Loucy (cell line): ENCODE measurements at regions not wholly inside any gene's neighbourhood (a gene's known extent, or its start where the extent isn't known, plus 50 kb on each side); places are given as distances from the start of the nearest gene placed in this dataset.

Experiments
- H2AFZ ChIP-seq: fragments of 200-600 bp; sonication (generic); 2 replicates; pipeline ENCODE4 v1.6.0; 2016; ENCODE audit warnings: antibody characterized with exemption, mild to moderate bottlenecking, low read length, moderate library complexity
- H3F3A ChIP-seq: fragments of 200-600 bp; 2 replicates; pipeline ENCODE4 v1.6.0; 2016; ENCODE audit warnings: antibody characterized with exemption, low read depth, mild to moderate bottlenecking
- H3K27me3 ChIP-seq: fragments of 200-600 bp; sonication (generic); 2 replicates; pipeline ENCODE4 v1.6.1; 2014; ENCODE audit warnings: low read length, mild to moderate bottlenecking; ENCODE audit not compliant: insufficient read depth, poor library complexity, severe bottlenecking
- H3K36me3 ChIP-seq: fragments of 200-600 bp; sonication (generic); 2 replicates; pipeline ENCODE4 v1.6.1; 2016; ENCODE audit warnings: low read length; ENCODE audit not compliant: insufficient read depth
- H3K4me1 ChIP-seq: fragments of 200-600 bp; sonication (generic); 2 replicates; pipeline ENCODE4 v1.5.1; 2014; ENCODE audit warnings: low read length, mild to moderate bottlenecking; ENCODE audit not compliant: insufficient read depth, poor library complexity, severe bottlenecking
- H3K4me2 ChIP-seq: fragments of 200-600 bp; sonication (generic); 2 replicates; pipeline ENCODE4 v1.6.0; 2014; ENCODE audit warnings: antibody characterized with exemption, low read length, low read depth, mild to moderate bottlenecking; ENCODE audit not compliant: poor library complexity, severe bottlenecking
- H3K4me3 ChIP-seq: fragments of 200-600 bp; sonication (generic); 2 replicates; pipeline ENCODE4 v1.5.1; 2014; ENCODE audit warnings: low read length, mild to moderate bottlenecking, mixed read lengths; ENCODE audit not compliant: poor library complexity, severe bottlenecking
- H3K79me2 ChIP-seq: fragments of 200-600 bp; sonication (generic); 2 replicates; pipeline ENCODE4 v1.6.1; 2014; ENCODE audit warnings: low read length; ENCODE audit not compliant: insufficient read depth
- H3K9ac ChIP-seq: fragments of 200-600 bp; sonication (generic); 2 replicates; pipeline ENCODE4 v1.6.0; 2014; ENCODE audit warnings: mild to moderate bottlenecking, low read depth, low read length, moderate library complexity; ENCODE audit not compliant: poor library complexity, severe bottlenecking
- H3K9me2 ChIP-seq: fragments of 200-600 bp; sonication (generic); replicated peaks from 2 replicates; pipeline ENCODE4 v1.6.1; 2016; ENCODE audit warnings: low read depth, low read length, mixed read lengths
- H3K9me3 ChIP-seq: fragments of 200-600 bp; sonication (generic); 2 replicates; pipeline ENCODE4 v1.6.1; 2014; ENCODE audit warnings: mild to moderate bottlenecking, antibody characterized with exemption, low read length, low read depth; ENCODE audit not compliant: insufficient read depth
- H4K20me1 ChIP-seq: fragments of 200-600 bp; sonication (generic); 2 replicates; pipeline ENCODE4 v1.6.0; 2014; ENCODE audit warnings: antibody characterized with exemption, low read length, mild to moderate bottlenecking; ENCODE audit not compliant: insufficient read depth, poor library complexity, severe bottlenecking
- CTCF ChIP-seq: fragments of 200-600 bp; sonication (generic); conservative IDR thresholded peaks from 2 replicates; pipeline ENCODE4 v1.5.1; 2014; ENCODE audit warnings: mild to moderate bottlenecking, antibody characterized with exemption, low read length
- EZH2phosphoT487 ChIP-seq: fragments of 200-600 bp; IDR thresholded peaks from 2 replicates; pipeline ENCODE4 v1.6.1; 2018; ENCODE audit warnings: antibody characterized with exemption, mild to moderate bottlenecking, moderate library complexity, borderline replicate concordance

- H3K9me3 ChIP-seq: peaks cover 8% of the 10 kb centered on the region; the same call in 1 of the 2 replicates
- H3K36me3 ChIP-seq: no peaks in the 10 kb centered on the region
- TF ChIP-seq EZH2phosphoT487 (no peak), CTCF (no peak)
- no peaks in the 10 kb centered on the region for H3K9me2 ChIP-seq
- no peaks in the 10 kb centered on the region for H3K4me1 ChIP-seq
- no peaks in the 10 kb centered on the region for H3F3A ChIP-seq
- no peaks in the 10 kb centered on the region for H3K79me2 ChIP-seq
- no peak overlapping the region for H2AFZ ChIP-seq
- H3K4me3 ChIP-seq: no peak overlapping the region
- H4K20me1 ChIP-seq: no peaks in the 10 kb centered on the region
- H3K4me2 ChIP-seq: no peak overlapping the region
- H3K9ac ChIP-seq: no peak overlapping the region
- no peaks in the 10 kb centered on the region for H3K27me3 ChIP-seq
Measured at GRCh38 chr6:156517088-156517487, 260.1 kb upstream of the ARID1B start.

- Histone ChIP-seq H3K79me2 (no peaks in the 10 kb centered on the region), H3F3A (no peaks in the 10 kb centered on the region), H3K9ac (no peak overlapping the region), H4K20me1 (no peaks in the 10 kb centered on the region), H3K4me1 (no peaks in the 10 kb centered on the region), H3K36me3 (no peaks in the 10 kb centered on the region), H3K9me2 (no peaks in the 10 kb centered on the region), H3K4me3 (no peak overlapping the region), H3K9me3 (peaks cover 5% of the 10 kb centered on the region; the same call in 1 of the 2 replicates), H3K4me2 (no peak overlapping the region), H3K27me3 (no peaks in the 10 kb centered on the region), H2AFZ (no peak overlapping the region)
- TF ChIP-seq CTCF (no peak), EZH2phosphoT487 (no peak)
Measured at GRCh38 chr6:156515242-156515641, 261.9 kb upstream of the ARID1B start.

GRCh38 chr6:156513504-156513903, 263.7 kb upstream of the ARID1B start:
- H2AFZ ChIP-seq: no peak overlapping the region
- H3F3A ChIP-seq: no peaks in the 10 kb centered on the region

More at GRCh38 chr6:156513504-156513903, 263.7 kb upstream of the ARID1B start:
- H3K9ac ChIP-seq: no peak overlapping the region
- H3K4me1 ChIP-seq: no peaks in the 10 kb centered on the region
- no peak overlapping the region for H3K4me3 ChIP-seq
- TF ChIP-seq EZH2phosphoT487 (no peak), CTCF (no peak)
- H3K79me2 ChIP-seq: no peaks in the 10 kb centered on the region
- no peaks in the 10 kb centered on the region for H3K27me3 ChIP-seq
- H3K9me2 ChIP-seq: no peaks in the 10 kb centered on the region
- no peak overlapping the region for H3K4me2 ChIP-seq
- H3K36me3 ChIP-seq: no peaks in the 10 kb centered on the region
- H3K9me3 ChIP-seq: no peaks in the 10 kb centered on the region
- H4K20me1 ChIP-seq: no peaks in the 10 kb centered on the region
